Glutamatergic neuron (in vitro differentiated cells): ENCODE measurements at regions not wholly inside any gene's neighbourhood (a gene's known extent, or its start where the extent isn't known, plus 50 kb on each side); places are given as distances from the start of the nearest gene placed in this dataset.

ENCODE experiments used
- DNase-seq: peaks from one replicate; pipeline ENCODE4 v3.0.0; 2022
- H3K27ac Mint-ChIP-seq: one replicate; pipeline ENCODE4 v1.8.0; 2020; ENCODE audit warnings: mild to moderate bottlenecking, mixed read lengths, inconsistent platforms; ENCODE audit not compliant: unreplicated experiment
- H3K27me3 Mint-ChIP-seq: one replicate; pipeline ENCODE4 v1.8.0; 2020; ENCODE audit warnings: mild to moderate bottlenecking, moderate library complexity, mixed read lengths, inconsistent platforms; ENCODE audit not compliant: unreplicated experiment
- H3K36me3 Mint-ChIP-seq: one replicate; pipeline ENCODE4 v1.8.0; 2020; ENCODE audit warnings: mild to moderate bottlenecking, mixed read lengths, inconsistent platforms; ENCODE audit not compliant: unreplicated experiment
- H3K4me1 Mint-ChIP-seq: one replicate; pipeline ENCODE4 v1.8.0; 2020; ENCODE audit warnings: mild to moderate bottlenecking, low read depth, mixed read lengths, inconsistent platforms; ENCODE audit not compliant: unreplicated experiment
- H3K4me3 Mint-ChIP-seq: one replicate; pipeline ENCODE4 v1.8.0; 2020; ENCODE audit warnings: mild to moderate bottlenecking, mixed read lengths, inconsistent platforms; ENCODE audit not compliant: unreplicated experiment
- H3K9me3 Mint-ChIP-seq: one replicate; pipeline ENCODE4 v1.8.0; 2020; ENCODE audit warnings: mild to moderate bottlenecking, moderate library complexity, mixed read lengths, inconsistent platforms; ENCODE audit not compliant: unreplicated experiment
- CTCF ChIP-seq: fragments of 200-600 bp; sonication (generic); IDR thresholded peaks from one replicate; pipeline ENCODE4 v1.5.0; 2021; ENCODE audit not compliant: partially characterized antibody, unreplicated experiment

- H3K4me3 Mint-ChIP-seq, result no peak overlapping the region
- no peak for TF ChIP-seq CTCF
- peaks cover 7% of the 10 kb centered on the region for H3K4me1 Mint-ChIP-seq
- H3K9me3 Mint-ChIP-seq, result peaks cover 4% of the 10 kb centered on the region
- no peak overlapping the region for H3K27ac Mint-ChIP-seq
- peaks cover 4% of the 10 kb centered on the region for H3K36me3 Mint-ChIP-seq
- no peak for DNase-seq
- no peaks in the 10 kb centered on the region for H3K27me3 Mint-ChIP-seq
Observed at GRCh38 chr14:81584495-81584894, 50.8 kb upstream of the SEL1L start.

GRCh38 chr14:81589381-81590065 is 55.9 kb upstream of the SEL1L start:
- no peak for TF ChIP-seq CTCF
- H3K27ac Mint-ChIP-seq, result no peak overlapping the region
- H3K27me3 Mint-ChIP-seq, result no peaks in the 10 kb centered on the region
- peaks cover 11% of the 10 kb centered on the region for H3K4me1 Mint-ChIP-seq
- H3K4me3 Mint-ChIP-seq, result no peak overlapping the region
- H3K9me3 Mint-ChIP-seq, result no peaks in the 10 kb centered on the region
- no peak for DNase-seq
- H3K36me3 Mint-ChIP-seq, result no peaks in the 10 kb centered on the region

GRCh38 chr14:81591266-81591665 is 57.6 kb upstream of the SEL1L start:
- Mint-ChIP-seq H3K4me3 (no peak overlapping the region), H3K9me3 (no peaks in the 10 kb centered on the region), H3K27ac (no peak overlapping the region), H3K36me3 (peaks cover 1% of the 10 kb centered on the region), H3K4me1 (peaks cover 14% of the 10 kb centered on the region), H3K27me3 (no peaks in the 10 kb centered on the region)
- no peak for TF ChIP-seq CTCF
- DNase-seq, result no peak

- DNase-seq, result peak; percentile 55
- Mint-ChIP-seq H3K4me1 (peaks cover 7% of the 10 kb centered on the region), H3K36me3 (peaks cover 3% of the 10 kb centered on the region), H3K27ac (peak overlapping the region; percentile 67), H3K9me3 (no peaks in the 10 kb centered on the region), H3K4me3 (no peak overlapping the region), H3K27me3 (peaks cover 2% of the 10 kb centered on the region)
- TF ChIP-seq CTCF, result no peak
Observed at GRCh38 chr14:81594012-81594411, 60.4 kb upstream of the SEL1L start.

GRCh38 chr14:81605660-81606059 is 72.0 kb upstream of the SEL1L start:
- Mint-ChIP-seq H3K36me3 (peaks cover 5% of the 10 kb centered on the region), H3K9me3 (no peaks in the 10 kb centered on the region), H3K27me3 (no peaks in the 10 kb centered on the region), H3K27ac (no peak overlapping the region), H3K4me3 (no peak overlapping the region), H3K4me1 (peaks cover 4% of the 10 kb centered on the region)
- TF ChIP-seq CTCF, result no peak
- DNase-seq, result no peak
